H1 (cell line): ENCODE measurements at regions not wholly inside any gene's neighbourhood (a gene's known extent, or its start where the extent isn't known, plus 50 kb on each side); places are given as distances from the start of the nearest gene placed in this dataset.

Experiments used
- CTCF ChIA-PET: fragments of 300-600 bp; sonication (Branson Sonifier 250); formaldehyde crosslinking; loops from one replicate; lab custom pipeline; 2021; ENCODE audit not compliant: partially characterized antibody; lab: Charles Lee
- POLR2A ChIA-PET: fragments of 300-600 bp; sonication (Branson Sonifier 250); formaldehyde crosslinking; loops from one replicate; lab custom pipeline; 2021; ENCODE audit warnings: inconsistent platforms; ENCODE audit not compliant: partially characterized antibody; lab: Charles Lee
- DNase-seq, 2 experiments: peaks; one replicate each; pipeline versions ENCODE4 v3.0.0 to v3.0.0-alpha.2; 2010 to 2022; ENCODE audit warnings: low spot score in 2 of 2, low read depth in 1 of 2, mixed read lengths in 1 of 2
- FAIRE-seq: peaks from 2 replicates; lab custom pipeline; 2011; peaks lifted over from hg19 to GRCh38; lab: Jason Lieb, UNC
- H2AFZ ChIP-seq: 2 replicates; pipeline ENCODE4 v1.8.1; 2012; ENCODE audit warnings: low read length, inconsistent platforms
- H2AK5ac ChIP-seq: 2 replicates; pipeline ENCODE4 v1.6.1; 2013; ENCODE audit warnings: low read depth, low read length
- H2BK120ac ChIP-seq: replicated peaks from 2 replicates; pipeline ENCODE3; 2013; ENCODE audit warnings: low read depth, low read length, inconsistent platforms
- H2BK12ac ChIP-seq: 2 replicates; pipeline ENCODE4 v1.6.1; 2013; ENCODE audit warnings: low read depth, low read length
- H2BK15ac ChIP-seq: 2 replicates; pipeline ENCODE4 v1.6.1; 2013; ENCODE audit warnings: low read length
- H2BK20ac ChIP-seq: 2 replicates; pipeline ENCODE4 v1.6.1; 2013; ENCODE audit warnings: low read length
- H2BK5ac ChIP-seq: 2 replicates; pipeline ENCODE4 v1.6.1; 2013; ENCODE audit warnings: low read depth, low read length
- H3K14ac ChIP-seq: 2 replicates; pipeline ENCODE4 v1.6.1; 2013; ENCODE audit warnings: inconsistent platforms; ENCODE audit not compliant: insufficient read length
- H3K18ac ChIP-seq: 2 replicates; pipeline ENCODE4 v1.6.1; 2013; ENCODE audit warnings: low read length; ENCODE audit errors: extremely low read depth
- H3K23ac ChIP-seq: 2 replicates; pipeline ENCODE4 v1.6.1; 2013; ENCODE audit warnings: inconsistent platforms; ENCODE audit not compliant: insufficient read length
- H3K23me2 ChIP-seq: 2 replicates; pipeline ENCODE4 v1.6.1; 2013; ENCODE audit warnings: low read depth, low read length
- H3K27ac ChIP-seq: 2 replicates; pipeline ENCODE4 v1.6.1; 2011; ENCODE audit warnings: low read depth, low read length, inconsistent platforms
- H3K27me3 ChIP-seq, 4 experiments: replicated peaks in 1 of 4; 1 replicate in 1 of 4; 2 replicates in 3 of 4; pipeline versions ENCODE4 v1.6.1 to v1.8.1; 2011 to 2013; ENCODE audit warnings: low read length in 3 of 4, mild to moderate bottlenecking in 3 of 4, inconsistent platforms in 2 of 4, mixed read lengths in 2 of 4, moderate library complexity in 1 of 4; ENCODE audit not compliant: control insufficient read depth in 3 of 4, insufficient read depth in 3 of 4; ENCODE audit errors: extremely low read depth in 1 of 4
- H3K36me3 ChIP-seq, 4 experiments: 2 replicates each; pipeline versions ENCODE4 v1.6.1 to v1.8.1; 2011 to 2013; ENCODE audit warnings: mild to moderate bottlenecking in 4 of 4, low read length in 3 of 4, moderate library complexity in 2 of 4, control low read depth in 1 of 4, inconsistent platforms in 1 of 4; ENCODE audit not compliant: insufficient read depth in 4 of 4, control insufficient read depth in 2 of 4
- H3K4ac ChIP-seq: replicated peaks from 2 replicates; pipeline ENCODE3; 2013; ENCODE audit warnings: low read length, low read depth, mixed read lengths, inconsistent platforms; ENCODE audit not compliant: insufficient read length
- H3K4me1 ChIP-seq, 4 experiments: replicated peaks in 1 of 4; 1 replicate in 1 of 4; 2 replicates in 3 of 4; pipeline versions ENCODE4 v1.6.1 to v1.8.1; 2011 to 2013; ENCODE audit warnings: low read length in 3 of 4, inconsistent platforms in 2 of 4, mixed read lengths in 1 of 4; ENCODE audit not compliant: insufficient read depth in 4 of 4, control insufficient read depth in 3 of 4
- H3K4me2 ChIP-seq, 2 experiments: 2 replicates each; pipeline versions ENCODE4 v1.6.1 to v1.8.1; 2011 to 2013; ENCODE audit warnings: low read depth in 2 of 2, low read length in 2 of 2, control low read depth in 1 of 2, inconsistent platforms in 1 of 2, mild to moderate bottlenecking in 1 of 2; ENCODE audit not compliant: insufficient read depth in 1 of 2
- H3K4me3 ChIP-seq, 4 experiments: fragments of 200-600, 300-600 bp in 1 of 4; sonication (generic), shearing (Covaris generic), sonication (Bioruptor Twin) in 1 of 4; 2 replicates each; pipeline versions ENCODE4 v1.5.1 to v1.8.1; 2011 to 2016; ENCODE audit warnings: low read length in 4 of 4, low read depth in 3 of 4, control low read depth in 2 of 4, inconsistent platforms in 2 of 4, mild to moderate bottlenecking in 2 of 4, mixed read lengths in 1 of 4, moderate library complexity in 1 of 4; ENCODE audit not compliant: insufficient read depth in 2 of 4; ENCODE audit errors: extremely low read depth in 1 of 4
- H3K56ac ChIP-seq: replicated peaks from 2 replicates; pipeline ENCODE3; 2013; ENCODE audit warnings: low read depth, mild to moderate bottlenecking, mixed read lengths, low read length, inconsistent platforms; ENCODE audit not compliant: insufficient read length
- H3K79me1 ChIP-seq: 2 replicates; pipeline ENCODE4 v1.6.1; 2013; ENCODE audit warnings: low read depth, low read length, control low read depth
- H3K79me2 ChIP-seq, 2 experiments: 2 replicates each; pipeline versions ENCODE4 v1.6.1 to v1.8.1; 2012 to 2013; ENCODE audit warnings: low read length in 2 of 2, mild to moderate bottlenecking in 2 of 2, inconsistent platforms in 1 of 2; ENCODE audit not compliant: insufficient read depth in 2 of 2, control insufficient read depth in 1 of 2
- H3K9ac ChIP-seq, 4 experiments: replicated peaks in 1 of 4; 1 replicate in 1 of 4; 2 replicates in 3 of 4; pipeline versions ENCODE4 v1.6.1 to v1.8.1; 2011 to 2013; ENCODE audit warnings: low read depth in 3 of 4, low read length in 3 of 4, control low read depth in 2 of 4, mild to moderate bottlenecking in 2 of 4, moderate library complexity in 2 of 4, inconsistent platforms in 1 of 4; ENCODE audit errors: extremely low read depth in 1 of 4
- H3K9me3 ChIP-seq, 2 experiments: 2 replicates each; pipeline versions ENCODE4 v1.6.1 to v1.8.1; 2012 to 2013; ENCODE audit warnings: mild to moderate bottlenecking in 2 of 2, moderate library complexity in 2 of 2, control low read depth in 1 of 2, inconsistent platforms in 1 of 2, low read depth in 1 of 2, low read length in 1 of 2, mixed read lengths in 1 of 2; ENCODE audit not compliant: insufficient read depth in 2 of 2
- H4K20me1 ChIP-seq, 2 experiments: replicated peaks in 1 of 2; 2 replicates each; pipeline versions ENCODE3 to v1.8.1; 2011 to 2013; ENCODE audit warnings: inconsistent platforms in 2 of 2, low read length in 2 of 2, mild to moderate bottlenecking in 1 of 2; ENCODE audit not compliant: insufficient read depth in 2 of 2, control insufficient read depth in 1 of 2
- H4K5ac ChIP-seq: 2 replicates; pipeline ENCODE4 v1.6.1; 2013; ENCODE audit warnings: low read length, low read depth, mixed read lengths, inconsistent platforms; ENCODE audit not compliant: insufficient read length
- H4K8ac ChIP-seq: 2 replicates; pipeline ENCODE4 v1.8.0; 2013; ENCODE audit warnings: mild to moderate bottlenecking, moderate library complexity, low read length, inconsistent platforms; ENCODE audit not compliant: insufficient read depth; ENCODE audit errors: extremely low read depth
- H4K91ac ChIP-seq: replicated peaks from 2 replicates; pipeline ENCODE3; 2013; ENCODE audit warnings: low read length, mixed read lengths, inconsistent platforms; ENCODE audit not compliant: insufficient read length
- ATF2 ChIP-seq: IDR thresholded peaks from 2 replicates; pipeline ENCODE4 v1.6.1; 2012; ENCODE audit warnings: low read length, inconsistent platforms
- CREB1 ChIP-seq: IDR thresholded peaks from 2 replicates; pipeline ENCODE4 v1.6.1; 2012; ENCODE audit warnings: inconsistent platforms
- EP300 ChIP-seq, 2 experiments: IDR thresholded peaks; 1 replicate in 1 of 2; 2 replicates in 1 of 2; pipeline ENCODE4 v1.6.1; 2011 to 2012; ENCODE audit warnings: low read depth in 2 of 2, low read length in 2 of 2, mild to moderate bottlenecking in 2 of 2, borderline replicate concordance in 1 of 2, inconsistent platforms in 1 of 2, moderate library complexity in 1 of 2
- FOSL1 ChIP-seq: IDR thresholded peaks from 2 replicates; pipeline ENCODE4 v1.6.1; 2011; ENCODE audit warnings: mild to moderate bottlenecking, low read depth, low read length, moderate library complexity; ENCODE audit not compliant: insufficient read depth
- HDAC2 ChIP-seq, 2 experiments: fragments of 300-600 bp in 1 of 2; sonication (generic) in 1 of 2; IDR thresholded peaks; 2 replicates each; pipeline ENCODE4 v1.6.1; 2011 to 2012; ENCODE audit warnings: low read depth in 2 of 2, low read length in 2 of 2, mild to moderate bottlenecking in 2 of 2, moderate library complexity in 2 of 2, borderline replicate concordance in 1 of 2, inconsistent platforms in 1 of 2
- JUND ChIP-seq: IDR thresholded peaks from 2 replicates; pipeline ENCODE4 v1.6.1; 2011; ENCODE audit warnings: mild to moderate bottlenecking, improper control_type of control experiment, low read length
- POU5F1 ChIP-seq: IDR thresholded peaks from 2 replicates; pipeline ENCODE4 v1.6.1; 2011; ENCODE audit warnings: low read depth, mild to moderate bottlenecking, low read length, moderate library complexity
- RAD21 ChIP-seq, 2 experiments: IDR thresholded peaks in 1 of 2; conservative IDR thresholded peaks in 1 of 2; 2 replicates each; pipeline ENCODE4 v1.6.1; 2011; ENCODE audit warnings: low read depth in 2 of 2, low read length in 2 of 2, improper control_type of control experiment in 1 of 2, inconsistent platforms in 1 of 2, mild to moderate bottlenecking in 1 of 2, moderate library complexity in 1 of 2
- RFX5 ChIP-seq: IDR thresholded peaks from 2 replicates; pipeline ENCODE4 v1.6.1; 2011; ENCODE audit warnings: low read depth, low read length, improper control_type of control experiment, borderline replicate concordance
- SIRT6 ChIP-seq: IDR thresholded peaks from one replicate; pipeline ENCODE4 v1.7.1; 2012; ENCODE audit warnings: low read length, inconsistent platforms
- SIX5 ChIP-seq: IDR thresholded peaks from 2 replicates; pipeline ENCODE4 v1.6.1; 2011; ENCODE audit warnings: mild to moderate bottlenecking, low read depth, low read length
- TAF7 ChIP-seq: optimal IDR thresholded peaks from 2 replicates; pipeline ENCODE3; 2011; ENCODE audit warnings: low read depth, mild to moderate bottlenecking, inconsistent platforms, low read length, moderate library complexity, borderline replicate concordance
- ZNF274 ChIP-seq: IDR thresholded peaks from 2 replicates; pipeline ENCODE4 v1.7.0; 2012; ENCODE audit warnings: low read length, borderline replicate concordance; ENCODE audit errors: extremely low read depth
- WGBS, 2 experiments: shearing (Covaris generic) in 1 of 2; methylation state at CpG; one replicate each; pipeline versions ENCODE4 v1.1.6 to v1.1.7; 2013 to 2015; ENCODE audit warnings: low lambda C conversion rate in 2 of 2, mixed read lengths in 2 of 2, inconsistent platforms in 1 of 2, low coverage in 1 of 2, missing lambda C conversion rate in 1 of 2; ENCODE audit not compliant: insufficient replicate concordance in 2 of 2, insufficient coverage in 1 of 2, insufficient read length in 1 of 2; ENCODE audit errors: extremely low coverage in 1 of 2, missing lambda C conversion rate in 1 of 2; 5-methylcytosine and 5-hydroxymethylcytosine counted together

- H3K36me3 ChIP-seq: no peaks in the 10 kb centered on the region
- no peak overlapping the region for H2BK15ac ChIP-seq
- H2AK5ac ChIP-seq: no peak overlapping the region
- H3K4ac ChIP-seq: no peak overlapping the region
- no peak overlapping the region for H2BK12ac ChIP-seq
- no peak for DNase-seq
- no peaks in the 10 kb centered on the region for H3K79me2 ChIP-seq
- no peak overlapping the region for H4K5ac ChIP-seq
- H2BK20ac ChIP-seq: no peak overlapping the region
- no peak overlapping the region for H2AFZ ChIP-seq
- no peak overlapping the region for H3K4me3 ChIP-seq
- no peak overlapping the region for H3K9ac ChIP-seq
- H3K4me2 ChIP-seq: no peak overlapping the region
- no peak overlapping the region for H4K8ac ChIP-seq
- H3K9me3 ChIP-seq: no peaks in the 10 kb centered on the region
- H3K23ac ChIP-seq: no peak overlapping the region
- CTCF ChIA-PET: no interaction called here
- H2BK5ac ChIP-seq: no peak overlapping the region
- H3K4me1 ChIP-seq: no peaks in the 10 kb centered on the region
- no peaks in the 10 kb centered on the region for H3K27me3 ChIP-seq
- no peak overlapping the region for H2BK120ac ChIP-seq
- H4K91ac ChIP-seq: no peak overlapping the region
- H3K18ac ChIP-seq: no peak overlapping the region
- H3K23me2 ChIP-seq: no peaks in the 10 kb centered on the region
- H3K79me1 ChIP-seq: no peaks in the 10 kb centered on the region
- H3K14ac ChIP-seq: no peak overlapping the region
- H4K20me1 ChIP-seq: no peaks in the 10 kb centered on the region
- H3K27ac ChIP-seq: no peak overlapping the region
- H3K56ac ChIP-seq: no peak overlapping the region
- 88% methylated on average over 4 of the region's 4 CpGs; no CpG with 5 or more reads in 1 of the 2 experiments for WGBS, 2 experiments
- POLR2A ChIA-PET: no interaction called here
- FAIRE-seq: no peak
- TF ChIP-seq CREB1 (no peak), TAF7 (no peak), ZNF274 (no peak), SIX5 (no peak), RFX5 (no peak), POU5F1 (no peak), EP300 (IDR thresholded peaks at IDR 0.05; ENCODE audit: borderline replicate concordance in 1 of 2, low read depth in 2 of 2, low read length in 2 of 2) (no peak), RAD21 (IDR thresholded peaks at IDR 0.05 in 1 of 2, conservative IDR thresholded peaks at IDR 0.05 in 1 of 2; ENCODE audit: low read depth in 2 of 2, low read length in 2 of 2) (no peak), HDAC2 (IDR thresholded peaks at IDR 0.05; ENCODE audit: borderline replicate concordance in 1 of 2, low read depth in 2 of 2, low read length in 2 of 2) (no peak), ATF2 (no peak), FOSL1 (no peak), SIRT6 (no peak), JUND (no peak)
Observed at GRCh38 chr10:8956400-8956799, 901.9 kb downstream of the GATA3 start.
